Fibroblast of gingiva (primary cell): ENCODE measurements at regions not wholly inside any gene's neighbourhood (a gene's known extent, or its start where the extent isn't known, plus 50 kb on each side); places are given as distances from the start of the nearest gene placed in this dataset.

Source experiments
- DNase-seq: peaks from one replicate; pipeline ENCODE4 v3.0.0-alpha.2; 2011; ENCODE audit warnings: low read depth

DNA sequence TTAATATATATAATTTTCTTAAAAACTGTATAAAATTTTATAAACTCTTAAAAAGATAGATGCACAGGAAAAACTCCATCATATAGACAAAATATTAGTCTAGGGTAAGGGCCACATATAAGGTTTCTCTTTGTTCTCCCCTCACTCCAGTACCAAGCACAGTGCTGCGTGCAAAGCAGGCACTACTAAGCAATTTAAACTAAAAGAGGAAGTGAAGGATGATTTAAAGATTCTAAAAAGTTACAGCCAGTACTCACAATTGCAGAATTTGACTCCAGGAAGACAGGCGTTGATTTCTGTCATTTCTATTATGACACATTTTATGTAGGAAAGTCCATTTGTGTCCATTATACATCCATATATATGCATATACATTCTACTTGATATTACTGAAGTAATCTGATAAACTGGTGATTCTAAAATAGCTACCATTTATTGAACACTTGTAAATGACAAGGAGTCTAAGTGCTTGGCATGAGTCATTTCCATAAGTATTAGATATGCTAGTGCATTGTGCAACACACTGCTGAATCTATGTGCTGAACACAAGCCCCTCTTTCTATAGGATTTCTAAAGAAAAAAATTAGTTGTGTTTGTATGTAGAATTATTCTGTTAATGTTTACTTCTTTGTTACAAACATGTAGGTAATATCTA is 785.5 kb upstream of the ARRDC4 start:
- DNase-seq = no peak

DNA sequence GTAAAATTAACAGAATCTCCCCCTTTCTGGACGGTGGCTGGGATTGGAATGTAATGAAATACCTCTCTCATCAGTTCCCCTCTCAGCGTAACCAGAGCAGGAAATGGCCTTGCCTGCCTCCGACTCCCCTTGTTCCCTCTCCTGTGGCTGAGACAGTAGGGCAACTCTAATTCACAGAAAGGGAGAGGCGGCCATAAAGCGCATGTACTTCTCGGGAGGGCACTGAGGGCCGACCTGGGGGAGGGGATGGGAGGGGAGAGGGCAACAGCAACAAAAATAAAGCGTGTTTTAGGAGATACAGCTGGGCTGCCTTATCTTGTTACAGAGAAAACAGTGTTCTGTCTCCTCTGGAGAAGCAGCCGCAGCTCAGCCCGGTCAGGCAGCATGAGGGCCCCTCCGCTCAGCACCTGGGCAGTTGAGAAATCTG is 783.3 kb upstream of the ARRDC4 start:
- DNase-seq = no peak

DNA sequence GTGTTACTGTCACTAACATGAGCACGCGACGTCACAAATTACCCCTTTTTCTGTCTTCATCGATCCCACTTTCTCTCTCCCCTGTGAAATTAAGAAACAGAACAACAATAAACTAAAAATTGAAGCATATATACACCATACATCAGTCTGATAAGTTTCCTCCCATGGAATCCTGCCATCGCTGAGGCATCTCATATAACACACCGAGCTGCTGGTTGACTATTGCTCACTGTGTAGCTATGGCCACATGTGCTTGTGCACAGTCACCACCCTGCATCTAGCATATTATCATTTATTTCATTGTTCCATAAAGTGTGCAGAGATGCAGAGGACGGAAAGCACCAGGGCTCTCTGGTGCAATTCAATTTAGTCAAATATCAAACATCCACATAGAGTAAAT is 777.9 kb upstream of the ARRDC4 start:
- DNase-seq = no peak

DNA sequence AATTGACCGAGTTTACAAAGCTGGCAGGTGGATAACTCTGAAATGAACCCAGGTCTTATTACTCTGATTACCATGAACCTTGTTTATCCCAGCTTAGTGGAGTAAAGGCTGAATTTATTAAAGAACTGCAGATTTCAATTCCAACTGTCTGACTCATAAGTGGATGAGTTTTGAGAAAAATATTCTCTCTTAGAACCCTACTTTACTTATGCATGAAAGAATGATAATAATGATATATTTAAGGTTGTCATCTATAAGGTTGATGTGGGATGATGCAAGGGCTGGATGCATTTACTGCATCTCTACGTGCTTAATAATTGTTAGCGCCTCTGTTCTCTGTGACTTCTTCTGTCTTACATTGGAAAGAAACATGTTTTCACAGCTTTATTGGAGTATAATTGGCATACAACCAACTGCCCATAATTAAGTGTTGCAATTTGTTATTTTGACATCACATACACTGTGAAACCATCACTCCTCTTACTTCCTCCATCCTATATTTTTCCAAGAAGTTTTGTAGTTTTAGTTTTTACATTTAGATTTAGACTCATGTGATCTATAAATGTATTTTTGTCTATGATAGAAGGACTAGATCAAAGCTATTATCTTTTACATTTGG is 771.2 kb upstream of the ARRDC4 start:
- no peak for DNase-seq

DNA sequence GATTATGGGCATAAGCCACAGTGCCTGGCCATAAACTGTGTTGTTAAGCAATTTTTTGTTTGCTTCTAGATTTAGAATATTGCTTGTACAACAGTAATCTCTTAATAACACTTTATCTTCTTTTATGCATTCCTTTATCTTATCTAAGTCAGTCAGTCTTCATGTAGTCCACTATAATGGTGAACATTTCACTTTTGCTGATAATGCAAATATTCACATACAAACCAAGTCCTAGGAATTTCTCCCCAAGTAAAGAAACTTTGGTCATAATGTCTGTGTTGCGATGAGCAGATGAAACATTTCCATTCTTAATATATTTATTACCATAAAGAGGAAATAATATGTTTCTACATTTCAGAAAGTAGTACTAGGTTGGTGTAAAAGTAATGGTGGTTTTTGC is 765.8 kb upstream of the ARRDC4 start:
- DNase-seq = no peak

- no peak for DNase-seq
Measured at GRCh38 chr15:97196048-97197014, 764.2 kb upstream of the ARRDC4 start.

GRCh38 chr15:97199393-97200051 is 761.0 kb upstream of the ARRDC4 start:
- no peak for DNase-seq

DNA sequence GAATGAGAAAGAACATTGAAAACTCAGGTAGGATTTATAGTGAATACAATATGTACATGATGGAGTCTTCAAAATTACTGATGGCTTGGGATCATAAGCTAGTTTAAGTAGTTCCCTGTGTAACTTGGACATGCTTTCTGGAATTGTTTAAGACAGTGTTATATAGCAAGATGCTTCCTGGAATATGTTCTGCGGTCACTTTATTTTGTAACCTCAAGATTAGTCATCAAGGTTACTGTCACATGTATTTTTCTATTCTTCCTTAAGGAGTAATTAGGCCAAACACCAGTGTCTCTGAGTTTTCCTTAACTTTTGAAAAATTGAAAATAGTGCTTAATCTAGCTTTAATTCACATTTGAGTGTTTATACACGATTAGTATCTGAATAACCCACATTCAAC is 760.3 kb upstream of the ARRDC4 start:
- no peak for DNase-seq

GRCh38 chr15:97210277-97210676 is 750.2 kb upstream of the ARRDC4 start:
- DNase-seq = no peak

DNA sequence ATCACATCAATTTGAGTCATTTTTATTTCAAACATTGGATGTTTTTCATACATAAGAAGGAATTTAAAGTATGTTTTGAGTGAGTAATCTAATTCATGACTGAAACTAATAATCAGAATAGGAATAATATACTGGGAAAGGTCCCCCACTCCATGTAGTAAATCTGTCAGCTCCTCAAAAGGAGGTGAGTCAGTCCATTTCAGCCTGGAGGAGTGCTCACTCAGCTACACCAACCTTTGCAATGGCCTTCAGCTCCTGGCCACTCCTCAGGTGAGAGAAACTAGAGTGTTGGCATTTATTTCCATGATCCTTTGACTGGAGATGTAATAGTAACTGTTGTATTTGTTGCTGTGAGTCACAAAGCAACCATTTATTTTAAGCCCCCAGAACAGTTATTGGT is 744.9 kb upstream of the ARRDC4 start:
- DNase-seq = no peak

- no peak for DNase-seq
Measured at GRCh38 chr15:97224191-97224641, 736.3 kb upstream of the ARRDC4 start.

GRCh38 chr15:97234851-97235610 is 725.5 kb upstream of the ARRDC4 start:
- peak; percentile 6 for DNase-seq

DNA sequence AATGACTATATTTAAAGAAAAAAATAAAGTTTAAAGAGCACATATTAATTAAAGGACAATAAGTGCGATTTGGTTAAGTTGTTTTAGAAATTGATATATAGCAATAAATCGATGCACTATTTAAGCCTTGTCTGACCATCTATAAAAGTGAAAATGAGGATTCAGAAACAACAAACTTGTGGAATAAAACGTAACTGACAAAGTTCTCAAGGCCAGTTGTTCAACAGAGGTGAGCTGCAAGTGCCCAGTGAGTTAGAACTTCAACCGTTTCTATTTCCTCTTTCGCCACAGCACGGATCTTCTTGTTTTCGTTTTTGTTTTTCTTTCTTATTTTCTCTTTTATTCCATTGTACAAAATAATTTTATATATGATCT is 724.9 kb upstream of the ARRDC4 start:
- no peak for DNase-seq

GRCh38 chr15:97236140-97236539 is 724.4 kb upstream of the ARRDC4 start:
- no peak for DNase-seq

DNA sequence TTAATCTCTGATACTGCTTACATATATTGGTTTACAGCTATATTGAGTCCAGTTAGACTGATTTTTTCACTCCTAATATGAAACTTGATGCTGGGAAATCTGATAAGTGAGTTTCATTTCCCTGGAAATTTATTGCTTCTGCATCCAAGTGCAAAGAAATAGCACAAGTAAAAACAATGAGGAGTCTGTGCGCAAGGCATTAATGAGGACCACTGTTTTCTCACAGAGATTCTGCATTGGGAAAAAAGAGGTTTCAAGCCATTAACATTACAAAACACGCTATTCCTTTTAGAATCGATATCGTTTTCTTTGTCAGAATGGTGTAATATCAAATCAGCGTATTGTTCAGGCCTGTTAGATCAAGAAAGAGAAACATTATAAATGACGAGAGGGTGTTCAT is 723.3 kb upstream of the ARRDC4 start:
- DNase-seq = no peak

DNA sequence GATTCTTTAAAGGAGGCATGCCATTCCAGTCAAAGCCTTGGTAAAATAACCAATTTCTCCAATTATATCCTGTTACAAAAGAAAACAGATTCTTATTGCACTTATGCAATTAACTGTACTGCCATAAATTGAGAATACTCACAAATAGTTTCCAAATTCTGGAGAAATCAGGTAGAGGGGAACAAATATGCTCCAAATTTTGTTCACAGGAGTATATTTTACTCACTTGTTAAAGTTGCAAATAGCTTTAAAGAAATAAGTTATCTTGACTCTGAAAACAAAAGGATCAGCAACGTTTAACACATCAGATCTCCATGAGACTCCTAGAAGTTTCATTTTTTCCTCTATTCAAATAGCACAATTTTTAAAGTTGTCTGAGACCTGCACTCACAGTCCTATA is 712.1 kb upstream of the ARRDC4 start:
- no peak for DNase-seq

DNA sequence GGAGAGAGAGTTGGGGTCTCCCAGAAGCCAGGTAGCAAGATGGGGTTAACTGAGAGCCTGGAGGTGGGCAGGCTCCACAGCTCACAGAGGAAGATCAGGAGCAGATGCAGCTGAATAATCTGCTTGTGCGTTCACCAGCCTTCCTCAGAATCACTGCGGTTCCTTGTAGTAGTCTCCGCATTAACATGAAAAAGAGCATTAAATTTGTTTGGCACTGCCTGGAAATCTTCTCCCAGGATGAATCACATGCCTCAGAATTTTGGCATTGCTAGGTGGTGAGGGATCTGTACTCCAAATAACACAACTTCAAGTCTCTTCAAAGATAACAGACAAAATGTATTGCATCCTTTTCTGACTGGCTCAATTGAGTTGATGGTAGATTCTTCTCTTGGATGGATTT is 700.6 kb upstream of the ARRDC4 start:
- DNase-seq = no peak

DNA sequence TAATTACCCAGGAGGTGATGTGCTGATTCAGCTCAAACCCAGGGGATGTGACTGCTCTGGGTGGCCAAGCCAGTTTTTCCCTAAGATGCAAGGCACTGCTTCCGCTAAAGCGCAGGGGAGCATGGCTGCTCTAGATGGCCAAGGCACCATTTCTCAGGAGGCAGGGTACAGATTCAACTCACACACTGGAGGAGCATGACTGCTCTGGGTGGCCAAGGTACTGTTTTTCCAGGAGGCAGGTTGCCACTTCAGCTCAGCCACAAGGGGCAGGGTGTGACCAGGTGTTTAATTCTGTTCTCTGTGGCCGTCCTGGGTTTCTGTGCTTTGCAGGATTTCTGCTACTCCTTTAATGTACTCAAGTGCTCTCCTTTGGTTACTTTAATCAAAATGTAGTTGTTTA is 659.3 kb upstream of the ARRDC4 start:
- no peak for DNase-seq

DNA sequence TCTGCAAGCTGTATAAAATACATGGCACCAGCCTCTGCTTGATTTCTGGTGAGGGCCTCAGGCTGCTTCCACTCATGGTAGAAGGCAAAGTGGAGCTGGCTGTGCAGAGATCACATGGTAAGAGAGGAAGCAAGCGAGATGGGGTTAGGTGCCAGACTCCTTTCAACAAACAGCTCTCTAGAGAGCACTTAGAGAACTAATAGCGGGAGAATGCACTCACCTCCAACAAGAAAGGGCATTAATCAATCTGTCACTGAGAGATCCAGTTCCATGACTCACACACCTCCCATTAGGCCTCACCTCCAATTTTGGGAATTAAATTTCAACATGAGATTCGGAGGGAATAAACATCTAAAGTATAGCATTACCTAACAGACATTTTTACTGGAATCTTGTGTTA is 644.1 kb upstream of the ARRDC4 start:
- DNase-seq = no peak

DNA sequence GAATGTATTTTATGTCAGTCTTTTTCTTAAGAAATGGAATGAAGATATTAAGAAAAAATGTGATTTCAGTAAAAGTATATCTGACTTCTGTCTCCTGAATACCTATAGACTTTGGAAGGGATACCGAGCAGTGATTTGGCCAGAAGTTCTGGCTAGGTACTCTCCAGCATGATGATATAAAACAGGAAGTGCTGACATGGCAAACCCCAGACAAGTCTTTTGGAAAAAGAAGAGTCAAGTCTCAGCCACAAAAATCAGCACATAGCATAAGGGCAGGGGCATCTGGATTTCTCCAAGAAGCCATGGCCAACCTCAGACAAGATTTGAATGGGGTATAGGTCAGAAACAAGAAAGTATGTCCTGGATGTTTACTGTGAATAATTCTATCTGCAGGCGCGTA is 643.3 kb upstream of the ARRDC4 start:
- no peak for DNase-seq

- DNase-seq = no peak
Measured at GRCh38 chr15:97319291-97319690, 641.2 kb upstream of the ARRDC4 start.

DNA sequence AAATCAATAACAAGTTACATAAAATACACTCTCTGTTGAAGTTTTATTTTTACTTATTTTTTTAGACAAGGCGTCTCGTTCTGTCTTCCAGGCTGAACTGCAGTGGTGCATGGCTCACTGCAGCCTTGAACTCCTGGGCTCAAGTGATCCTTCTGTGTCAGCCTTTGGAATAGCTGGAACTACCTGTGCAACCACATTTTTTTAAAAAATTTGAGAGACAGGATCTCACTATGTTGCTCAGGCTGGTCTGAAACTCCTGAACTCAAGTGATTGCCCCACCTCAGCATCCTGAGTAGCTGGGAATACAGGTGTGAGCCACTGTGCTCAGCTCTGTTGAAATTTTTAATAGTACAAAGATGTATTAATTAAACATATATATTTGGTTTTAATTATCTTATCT is 614.3 kb upstream of the ARRDC4 start:
- DNase-seq = no peak
